K562 (cell line): ENCODE measurements at regions not wholly inside any gene's neighbourhood (a gene's known extent, or its start where the extent isn't known, plus 50 kb on each side); places are given as distances from the start of the nearest gene placed in this dataset.

Experiments
- ATAC-seq: fragments of 200-7000 bp; cut with Tn5 transposase; 3 replicates; pipeline ENCODE4 v1.9.1; 2020; ENCODE audit warnings: moderate library complexity
- BruUV-seq: library from RNA; stranded (reverse); fragments of 400-500 nt; replicated peaks from 2 replicates; lab custom pipeline; 2021; lab: Mats Ljungman, UMichigan
- CTCF ChIA-PET: fragments of 300-600 bp; formaldehyde crosslinking; extraction: SDS; loops from one replicate; lab custom pipeline; 2021; ENCODE audit warnings: low intra/inter-chr PET ratio; lab: Yijun Ruan, JAX
- POLR2A ChIA-PET: fragments of 300-600, 350-650 bp; sonication (Branson Sonifier 250); formaldehyde crosslinking; extraction: SDS; loops from one replicate; lab custom pipeline; 2021; ENCODE audit warnings: antibody characterized with exemption, inconsistent platforms; lab: Yijun Ruan, JAX
- DNase-seq, 4 experiments: peaks; one replicate each; pipeline versions ENCODE4 v3.0.0 to v3.0.0-alpha.2; 2011 to 2018; ENCODE audit warnings: low spot score in 3 of 4, mixed read lengths in 3 of 4; ENCODE audit errors: extremely low read depth in 1 of 4
- FAIRE-seq: peaks from 2 replicates; lab custom pipeline; 2011; peaks lifted over from hg19 to GRCh38; lab: Jason Lieb, UNC
- H2AFZ ChIP-seq: 2 replicates; pipeline ENCODE4 v1.6.0; 2011; ENCODE audit warnings: low read depth, low read length, control low read depth, inconsistent platforms
- H3K27ac ChIP-seq: fragments of 200-600 bp; 3 replicates; pipeline ENCODE4 v1.8.0; 2011; ENCODE audit warnings: low read depth, mild to moderate bottlenecking, control low read depth, inconsistent platforms, low read length, moderate library complexity, mixed read lengths; ENCODE audit errors: extremely low read depth
- H3K27me3 ChIP-seq, 2 experiments: fragments of 300-600 bp in 1 of 2; 2 replicates in 1 of 2; 3 replicates in 1 of 2; pipeline versions ENCODE4 v1.6.0 to v1.8.0; 2011; ENCODE audit warnings: inconsistent platforms in 2 of 2, low read length in 2 of 2, mild to moderate bottlenecking in 1 of 2, mixed read lengths in 1 of 2, moderate library complexity in 1 of 2; ENCODE audit not compliant: control insufficient read depth in 2 of 2, insufficient read depth in 2 of 2
- H3K36me3 ChIP-seq: fragments of 300-600 bp; 3 replicates; pipeline ENCODE4 v1.8.0; 2011; ENCODE audit warnings: mild to moderate bottlenecking, low read length, inconsistent platforms; ENCODE audit not compliant: control insufficient read depth, insufficient read depth
- H3K4me1 ChIP-seq, 2 experiments: fragments of 200-600 bp in 1 of 2; replicated peaks in 1 of 2; 2 replicates in 1 of 2; 3 replicates in 1 of 2; pipeline versions ENCODE4 v1.5.1 to v1.8.0; 2011; ENCODE audit warnings: inconsistent platforms in 2 of 2, low read length in 2 of 2, mild to moderate bottlenecking in 1 of 2, mixed read lengths in 1 of 2, moderate library complexity in 1 of 2; ENCODE audit not compliant: control insufficient read depth in 2 of 2, insufficient read depth in 2 of 2
- H3K4me2 ChIP-seq: 2 replicates; pipeline ENCODE4 v1.6.1; 2011; ENCODE audit warnings: low read length, control low read depth, inconsistent platforms, mixed read lengths; ENCODE audit not compliant: insufficient read depth
- H3K4me3 ChIP-seq: fragments of 200-600 bp; sonication (generic), shearing (Covaris generic); 2 replicates; pipeline ENCODE4 v1.5.1; 2016; ENCODE audit warnings: control low read depth, inconsistent platforms
- H3K79me2 ChIP-seq: fragments of 200-600 bp; 3 replicates; pipeline ENCODE4 v1.8.0; 2011; ENCODE audit warnings: low read length, inconsistent platforms; ENCODE audit not compliant: control insufficient read depth, insufficient read depth
- H3K9ac ChIP-seq, 2 experiments: 2 replicates each; pipeline versions ENCODE4 v1.6.0 to v1.6.1; 2011; ENCODE audit warnings: low read depth in 2 of 2, low read length in 2 of 2, control low read depth in 1 of 2, inconsistent platforms in 1 of 2, mild to moderate bottlenecking in 1 of 2, mixed read lengths in 1 of 2; ENCODE audit not compliant: insufficient read depth in 1 of 2
- H3K9me1 ChIP-seq: one replicate; pipeline ENCODE4 v1.6.0; 2011; ENCODE audit warnings: inconsistent platforms, mild to moderate bottlenecking, low read length, moderate library complexity; ENCODE audit not compliant: control insufficient read depth, insufficient read depth
- H3K9me3 ChIP-seq: replicated peaks from 2 replicates; pipeline ENCODE4 v1.5.1; 2011; ENCODE audit warnings: low read depth, low read length, inconsistent platforms; ENCODE audit not compliant: control insufficient read depth, insufficient read depth
- H4K20me1 ChIP-seq: replicated peaks from 2 replicates; pipeline ENCODE4 v1.6.1; 2011; ENCODE audit warnings: low read length, inconsistent platforms, mixed read lengths; ENCODE audit not compliant: control insufficient read depth, insufficient read depth
- FOXK2 ChIP-seq, 2 experiments: fragments of 450-650 bp; IDR thresholded peaks in 1 of 2; conservative IDR thresholded peaks in 1 of 2; 2 replicates each; pipeline ENCODE4 v1.6.1; 2016; ENCODE audit warnings: low read depth in 2 of 2, mild to moderate bottlenecking in 1 of 2
- KLF10 ChIP-seq: fragments of 250-450 bp; sonication (Bioruptor Pico); IDR thresholded peaks from 2 replicates; pipeline ENCODE4 v1.6.1; 2021; ENCODE audit warnings: matching md5 sums
- MAFG ChIP-seq: fragments of 450-650 bp; conservative IDR thresholded peaks from 2 replicates; pipeline ENCODE4 v1.6.1; 2016; ENCODE audit warnings: missing genetic modification characterization, missing compliant biosample characterization
- NBN ChIP-seq: fragments of 450-650 bp; IDR thresholded peaks from 2 replicates; pipeline ENCODE4 v1.6.1; 2016; ENCODE audit warnings: low read depth, mild to moderate bottlenecking
- PRPF4 ChIP-seq: fragments of 200-400 bp; formaldehyde crosslinking; IDR thresholded peaks from one replicate; pipeline ENCODE4 v1.6.1; 2017; ENCODE audit warnings: low read length, low read depth, mild to moderate bottlenecking; ENCODE audit not compliant: insufficient read depth, poor library complexity, severe bottlenecking
- SMAD3 ChIP-seq: fragments of 450-650 bp; formaldehyde crosslinking; conservative IDR thresholded peaks from 2 replicates; pipeline ENCODE4 v1.4.0; 2020; ENCODE audit warnings: mild to moderate bottlenecking
- ZNF217 ChIP-seq: sonication (generic); formaldehyde crosslinking; IDR thresholded peaks from 2 replicates; pipeline ENCODE4 v1.8.0; 2022; ENCODE audit warnings: mild to moderate bottlenecking, missing genetic modification reagents
- ZNF274 ChIP-seq: IDR thresholded peaks from 2 replicates; pipeline ENCODE4 v1.6.1; 2011; ENCODE audit warnings: low read depth, mild to moderate bottlenecking, low read length, moderate library complexity, borderline replicate concordance
- ZNF282 ChIP-seq: sonication (generic); formaldehyde crosslinking; IDR thresholded peaks from 2 replicates; pipeline ENCODE4 v1.8.1; 2023; ENCODE audit warnings: missing genetic modification reagents
- ZNF507 ChIP-seq: conservative IDR thresholded peaks from 2 replicates; pipeline ENCODE4 v1.6.1; 2017; ENCODE audit warnings: missing genetic modification characterization, missing compliant biosample characterization
- ZNF76 ChIP-seq: fragments of 250-450 bp; sonication (Bioruptor Pico); IDR thresholded peaks from 2 replicates; pipeline ENCODE4 v1.4.0; 2020; ENCODE audit warnings: mild to moderate bottlenecking, moderate library complexity, borderline replicate concordance
- ZNF785 ChIP-seq: fragments of 250-450 bp; sonication (Bioruptor Pico); IDR thresholded peaks from 2 replicates; pipeline ENCODE4 v1.4.0; 2020; ENCODE audit warnings: mild to moderate bottlenecking
- WGBS: fragments of 100-300 bp; shearing (Covaris generic); methylation state at CpG from one replicate; pipeline ENCODE4 v1.1.6; 2016; ENCODE audit warnings: low coverage, mixed read lengths; ENCODE audit not compliant: insufficient coverage; ENCODE audit errors: missing lambda C conversion rate; 5-methylcytosine and 5-hydroxymethylcytosine counted together
- in situ Hi-C: fragments of 300-500 bp; cut with MboI; formaldehyde crosslinking; loops from 4 replicates; pipeline ENCODE4 v1.15.0; 2018; ENCODE audit warnings: inconsistent platforms, mixed read lengths
- intact Hi-C: fragments of 100-400 bp; cut with micrococcal nuclease; formaldehyde crosslinking; loops from 2 replicates; pipeline ENCODE4 v1.14.2; 2022
- TF ChIP-seq, protein P1 (sequence below): fragments of 200-800 bp; sonication (Bioruptor generic); IDR thresholded peaks from 2 replicates; pipeline ENCODE4 v1.6.1; 2017; ENCODE audit warnings: missing genetic modification characterization, missing compliant biosample characterization
- TF ChIP-seq, protein P2 (sequence below): fragments of 250-450 bp; sonication (Bioruptor Pico); IDR thresholded peaks from 2 replicates; pipeline ENCODE4 v1.4.0; 2020; ENCODE audit warnings: mild to moderate bottlenecking, moderate library complexity, borderline replicate concordance
- TF ChIP-seq, protein P3 (sequence below): fragments of 250-450 bp; sonication (Bioruptor Pico); IDR thresholded peaks from 2 replicates; pipeline ENCODE4 v1.6.1; 2021; ENCODE audit warnings: mild to moderate bottlenecking
- TF ChIP-seq, protein P4 (sequence below): fragments of 250-450 bp; sonication (Bioruptor Pico); IDR thresholded peaks from 2 replicates; pipeline ENCODE4 v1.8.0; 2022; ENCODE audit warnings: inconsistent platforms

GRCh38 chr1:30195424-30196134 lies 527.8 kb downstream of the MATN1 start:
- Histone ChIP-seq H3K27me3 (peaks cover 2 to 34% of the 10 kb centered on the region in 2 experiments; a peak in 3 of 5 replicates), H4K20me1 (0 out of 2 replicates have a peak, but pooled peaks cover 4% of the 10 kb centered on the region), H3K4me1 (peaks cover 7 to 11% of the 10 kb centered on the region in 2 experiments), H3K4me2 (no peak overlapping the region), H3K36me3 (no peaks in the 10 kb centered on the region), H3K9me3 (no peaks in the 10 kb centered on the region; the same call in 1 of the 2 replicates), H3K9me1 (no peaks in the 10 kb centered on the region), H2AFZ (no peak overlapping the region), H3K27ac (no peak overlapping the region), H3K4me3 (no peak overlapping the region), H3K9ac (no peak overlapping the region), H3K79me2 (no peaks in the 10 kb centered on the region)
- no peak for DNase-seq
- CTCF ChIA-PET, result no interaction called here
- 14% methylated on average over 17 of the region's 17 CpGs for WGBS
- FAIRE-seq, result no peak
- in situ Hi-C loops, result no loop called here
- no peak for ATAC-seq
- no TSS peak for BruUV-seq
- intact Hi-C loops, result no loop called here
- POLR2A ChIA-PET, result interaction anchor here (0.6 kb wide), 1 partner anchor 1704 kb away, joined by 3 read pairs; no protein-coding TSS in a partner anchor
- TF ChIP-seq ZNF785 (CRISPR knock-in tag) (no peak), ZNF217 (CRISPR knock-in tag) (no peak), SMAD3 (CRISPR knock-in tag) (no peak), ZNF274 (no peak), ZNF507 (no peak), PRPF4 (no peak), KLF10 (CRISPR knock-in tag) (no peak), FOXK2 (conservative IDR thresholded peaks at IDR 0.05 in 1 of 2, IDR thresholded peaks at IDR 0.05 in 1 of 2; ENCODE audit: low read depth in 2 of 2) (no peak), MAFG (no peak), NBN (no peak), ZNF76 (CRISPR knock-in tag) (no peak), ZNF282 (CRISPR knock-in tag) (no peak)
- TF ChIP-seq, protein P1, sequence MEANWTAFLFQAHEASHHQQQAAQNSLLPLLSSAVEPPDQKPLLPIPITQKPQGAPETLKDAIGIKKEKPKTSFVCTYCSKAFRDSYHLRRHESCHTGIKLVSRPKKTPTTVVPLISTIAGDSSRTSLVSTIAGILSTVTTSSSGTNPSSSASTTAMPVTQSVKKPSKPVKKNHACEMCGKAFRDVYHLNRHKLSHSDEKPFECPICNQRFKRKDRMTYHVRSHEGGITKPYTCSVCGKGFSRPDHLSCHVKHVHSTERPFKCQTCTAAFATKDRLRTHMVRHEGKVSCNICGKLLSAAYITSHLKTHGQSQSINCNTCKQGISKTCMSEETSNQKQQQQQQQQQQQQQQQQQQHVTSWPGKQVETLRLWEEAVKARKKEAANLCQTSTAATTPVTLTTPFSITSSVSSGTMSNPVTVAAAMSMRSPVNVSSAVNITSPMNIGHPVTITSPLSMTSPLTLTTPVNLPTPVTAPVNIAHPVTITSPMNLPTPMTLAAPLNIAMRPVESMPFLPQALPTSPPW (CRISPR knock-in tag), result no peak
- TF ChIP-seq, protein P2, sequence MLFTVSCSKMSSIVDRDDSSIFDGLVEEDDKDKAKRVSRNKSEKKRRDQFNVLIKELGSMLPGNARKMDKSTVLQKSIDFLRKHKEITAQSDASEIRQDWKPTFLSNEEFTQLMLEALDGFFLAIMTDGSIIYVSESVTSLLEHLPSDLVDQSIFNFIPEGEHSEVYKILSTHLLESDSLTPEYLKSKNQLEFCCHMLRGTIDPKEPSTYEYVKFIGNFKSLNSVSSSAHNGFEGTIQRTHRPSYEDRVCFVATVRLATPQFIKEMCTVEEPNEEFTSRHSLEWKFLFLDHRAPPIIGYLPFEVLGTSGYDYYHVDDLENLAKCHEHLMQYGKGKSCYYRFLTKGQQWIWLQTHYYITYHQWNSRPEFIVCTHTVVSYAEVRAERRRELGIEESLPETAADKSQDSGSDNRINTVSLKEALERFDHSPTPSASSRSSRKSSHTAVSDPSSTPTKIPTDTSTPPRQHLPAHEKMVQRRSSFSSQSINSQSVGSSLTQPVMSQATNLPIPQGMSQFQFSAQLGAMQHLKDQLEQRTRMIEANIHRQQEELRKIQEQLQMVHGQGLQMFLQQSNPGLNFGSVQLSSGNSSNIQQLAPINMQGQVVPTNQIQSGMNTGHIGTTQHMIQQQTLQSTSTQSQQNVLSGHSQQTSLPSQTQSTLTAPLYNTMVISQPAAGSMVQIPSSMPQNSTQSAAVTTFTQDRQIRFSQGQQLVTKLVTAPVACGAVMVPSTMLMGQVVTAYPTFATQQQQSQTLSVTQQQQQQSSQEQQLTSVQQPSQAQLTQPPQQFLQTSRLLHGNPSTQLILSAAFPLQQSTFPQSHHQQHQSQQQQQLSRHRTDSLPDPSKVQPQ (CRISPR knock-in tag), result no peak
- TF ChIP-seq, protein P3, sequence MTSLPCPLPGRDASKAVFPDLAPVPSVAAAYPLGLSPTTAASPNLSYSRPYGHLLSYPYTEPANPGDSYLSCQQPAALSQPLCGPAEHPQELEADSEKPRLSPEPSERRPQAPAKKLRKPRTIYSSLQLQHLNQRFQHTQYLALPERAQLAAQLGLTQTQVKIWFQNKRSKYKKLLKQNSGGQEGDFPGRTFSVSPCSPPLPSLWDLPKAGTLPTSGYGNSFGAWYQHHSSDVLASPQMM (CRISPR knock-in tag), result no peak
- TF ChIP-seq, protein P4, sequence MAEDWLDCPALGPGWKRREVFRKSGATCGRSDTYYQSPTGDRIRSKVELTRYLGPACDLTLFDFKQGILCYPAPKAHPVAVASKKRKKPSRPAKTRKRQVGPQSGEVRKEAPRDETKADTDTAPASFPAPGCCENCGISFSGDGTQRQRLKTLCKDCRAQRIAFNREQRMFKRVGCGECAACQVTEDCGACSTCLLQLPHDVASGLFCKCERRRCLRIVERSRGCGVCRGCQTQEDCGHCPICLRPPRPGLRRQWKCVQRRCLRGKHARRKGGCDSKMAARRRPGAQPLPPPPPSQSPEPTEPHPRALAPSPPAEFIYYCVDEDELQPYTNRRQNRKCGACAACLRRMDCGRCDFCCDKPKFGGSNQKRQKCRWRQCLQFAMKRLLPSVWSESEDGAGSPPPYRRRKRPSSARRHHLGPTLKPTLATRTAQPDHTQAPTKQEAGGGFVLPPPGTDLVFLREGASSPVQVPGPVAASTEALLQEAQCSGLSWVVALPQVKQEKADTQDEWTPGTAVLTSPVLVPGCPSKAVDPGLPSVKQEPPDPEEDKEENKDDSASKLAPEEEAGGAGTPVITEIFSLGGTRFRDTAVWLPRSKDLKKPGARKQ (CRISPR knock-in tag), result no peak
